DMS114 treated with DMSO at 0.1 percent for 48 hours (cell line): ENCODE measurements at regions not wholly inside any gene's neighbourhood (a gene's known extent, or its start where the extent isn't known, plus 50 kb on each side); places are given as distances from the start of the nearest gene placed in this dataset.
"Not testable (repeated sequence)": the region's sequence is repeated elsewhere in the genome, so short reads cannot be mapped to it uniquely, and the experiment has no call there.

Experiments
- DNase-seq: peaks from one replicate; lab custom pipeline; 2025; ENCODE audit not compliant: unreplicated experiment; lab: John Stamatoyannopoulos, UW

- DNase-seq: no peak
Measured at GRCh38 chr5:83001796-83002381, 75.3 kb downstream of the TMEM167A start.

GRCh38 chr5:83000922-83001321 is 76.3 kb downstream of the TMEM167A start:
- DNase-seq: no peak

- DNase-seq: no peak
Measured at GRCh38 chr5:83000428-83000827, 76.8 kb downstream of the TMEM167A start.

DNA sequence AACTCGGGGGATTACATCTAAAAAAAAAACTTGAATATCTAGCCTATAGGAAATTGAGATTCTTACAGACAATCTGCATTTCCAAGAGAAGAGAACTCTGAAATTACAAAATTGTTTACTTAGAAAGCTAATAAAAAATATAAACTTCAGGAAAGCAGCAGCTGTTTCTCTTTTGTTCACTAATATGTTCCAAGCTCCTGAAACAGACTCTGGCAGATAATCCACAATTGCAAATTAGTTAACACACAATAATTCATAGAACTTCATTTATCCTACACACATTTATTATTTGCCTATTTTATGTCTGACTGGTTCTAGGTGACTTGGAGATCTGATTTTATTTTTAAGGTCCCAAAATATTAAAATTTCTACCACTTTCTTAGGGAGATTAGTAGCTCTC is 83.8 kb downstream of the TMEM167A start:
- DNase-seq: no peak

DNA sequence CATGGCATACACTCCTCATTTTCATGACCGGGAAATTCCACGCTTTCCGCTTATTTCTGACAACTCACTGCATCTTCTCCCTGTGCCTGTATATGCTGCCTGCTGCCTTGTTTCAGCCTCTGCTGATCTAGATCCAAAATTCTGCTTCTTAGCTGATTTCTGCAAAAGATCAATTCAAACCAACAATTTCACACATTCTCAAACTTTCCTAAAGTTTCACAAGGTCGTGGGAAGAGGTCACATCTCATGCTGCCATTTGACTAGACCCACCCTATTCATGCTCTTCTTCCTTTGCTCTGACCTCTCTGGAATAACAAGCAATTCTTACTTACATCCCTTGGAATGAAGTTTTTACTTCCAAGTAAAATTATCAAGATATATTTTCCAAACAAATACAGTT is 84.5 kb downstream of the TMEM167A start:
- no peak for DNase-seq

DNA sequence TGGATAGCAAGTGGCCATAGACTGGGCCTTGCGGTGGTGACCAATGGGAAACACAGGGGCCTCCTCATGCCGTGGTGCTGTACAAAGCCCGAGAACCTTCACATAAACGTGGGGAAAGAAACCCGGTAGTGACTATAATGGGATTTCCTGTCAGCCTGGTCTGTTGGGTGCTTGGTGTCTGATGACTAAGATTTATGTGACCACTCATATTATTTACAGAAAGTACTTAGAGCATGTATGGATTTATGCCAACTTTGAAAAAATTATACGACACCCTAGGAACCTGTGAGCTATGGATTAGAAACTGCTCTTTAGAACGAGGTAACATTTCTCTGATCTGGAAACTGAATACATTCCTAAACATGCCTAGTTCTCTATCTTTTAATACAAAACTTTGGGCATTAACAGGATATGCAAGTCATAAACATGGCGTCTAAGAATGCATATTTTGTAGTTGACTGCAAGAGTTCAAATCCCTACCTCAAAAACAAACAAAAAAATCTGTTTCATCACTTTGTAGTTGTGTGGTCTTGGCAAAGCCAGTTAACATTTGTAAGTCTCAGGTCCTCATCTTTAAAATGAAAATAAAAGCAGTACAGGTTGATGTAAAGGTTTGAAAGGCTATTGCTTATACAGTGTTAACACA is 85.4 kb downstream of the TMEM167A start:
- no peak for DNase-seq

DNA sequence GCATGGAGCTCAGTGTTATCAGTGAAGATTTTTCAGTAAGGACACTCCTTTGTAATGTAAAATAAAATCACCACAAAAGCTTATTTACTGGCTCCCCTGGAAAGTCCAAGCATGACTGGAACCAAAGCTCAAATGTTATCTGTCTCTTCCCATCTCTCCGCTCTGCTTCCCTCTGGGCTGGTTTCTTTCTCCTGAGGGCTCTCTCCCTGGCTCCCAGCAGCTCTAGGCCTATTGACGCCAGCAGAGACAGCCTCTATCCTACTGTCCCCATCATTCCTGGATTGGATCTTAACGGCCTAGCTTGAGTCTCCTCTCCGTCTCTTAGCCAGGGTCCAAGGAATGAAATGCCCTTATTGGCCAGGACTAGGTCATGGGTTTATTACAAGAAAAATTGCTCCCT is 86.1 kb downstream of the TMEM167A start:
- DNase-seq: no peak

GRCh38 chr5:82987188-82987587 is 90.0 kb downstream of the TMEM167A start:
- DNase-seq: no peak

DNA sequence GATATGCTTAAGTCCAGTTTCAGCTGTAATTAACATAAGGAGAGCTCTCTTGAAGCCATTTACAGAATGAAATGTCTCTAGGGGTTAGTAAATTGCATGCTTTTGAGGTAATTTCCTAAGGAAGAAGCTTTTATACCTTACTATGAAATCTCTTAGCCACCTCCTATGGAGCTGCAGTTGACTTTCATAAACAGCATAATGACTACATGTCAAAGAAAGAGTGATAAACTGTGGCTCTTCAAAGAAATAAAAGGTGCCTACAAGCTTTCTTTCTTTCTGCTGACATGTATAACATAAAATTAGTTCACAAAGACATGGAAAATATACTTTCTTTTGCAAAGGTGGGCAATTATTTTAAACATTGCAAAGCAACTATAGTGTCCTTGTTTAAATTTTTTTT is 90.8 kb downstream of the TMEM167A start:
- DNase-seq: no peak

- DNase-seq: no peak
Measured at GRCh38 chr5:82985763-82986162, 91.4 kb downstream of the TMEM167A start.

DNA sequence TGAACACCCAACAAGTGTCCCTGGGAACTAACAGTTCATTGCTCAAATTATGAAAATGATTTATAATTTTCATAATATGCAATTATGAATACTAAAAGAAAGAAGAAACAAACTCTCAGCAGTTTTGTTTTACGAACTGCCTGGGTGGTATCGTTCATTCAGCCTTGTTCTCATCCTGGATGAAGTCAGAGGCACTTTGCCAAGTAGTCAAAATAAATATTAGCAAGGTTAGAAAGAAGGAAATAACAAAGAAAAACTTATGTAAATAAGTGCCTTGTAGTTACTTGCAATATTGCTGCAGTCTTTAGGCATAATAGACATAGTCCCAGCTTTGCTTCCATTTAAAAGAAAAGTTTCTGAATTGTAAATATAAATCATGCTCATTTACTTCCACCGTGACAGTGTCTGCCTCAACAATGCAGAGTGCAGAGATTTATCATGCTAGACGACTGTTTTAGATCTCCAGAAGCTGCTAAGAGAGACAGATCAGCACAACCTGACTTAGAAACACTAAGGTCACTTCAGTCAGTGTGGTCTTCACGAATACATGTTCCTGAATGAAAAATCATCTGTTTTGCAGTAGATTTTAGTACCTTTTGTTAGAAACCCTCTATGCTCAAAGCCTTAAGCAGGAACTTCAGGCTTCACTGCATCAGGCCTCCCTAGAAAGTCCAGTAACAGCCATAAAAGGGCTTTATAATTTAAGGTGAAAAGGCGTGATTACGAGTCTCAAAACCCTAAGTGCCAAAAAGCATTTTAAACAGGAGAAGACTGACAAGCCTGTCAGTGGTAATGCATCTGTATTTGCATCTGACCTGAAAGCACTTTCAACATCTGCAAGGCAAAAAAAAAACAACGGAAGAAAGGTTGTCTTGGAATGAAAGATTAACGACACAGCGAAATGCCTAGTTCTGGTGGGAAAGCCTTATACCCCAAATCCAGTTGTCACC is 92.1 kb downstream of the TMEM167A start:
- no peak for DNase-seq

DNA sequence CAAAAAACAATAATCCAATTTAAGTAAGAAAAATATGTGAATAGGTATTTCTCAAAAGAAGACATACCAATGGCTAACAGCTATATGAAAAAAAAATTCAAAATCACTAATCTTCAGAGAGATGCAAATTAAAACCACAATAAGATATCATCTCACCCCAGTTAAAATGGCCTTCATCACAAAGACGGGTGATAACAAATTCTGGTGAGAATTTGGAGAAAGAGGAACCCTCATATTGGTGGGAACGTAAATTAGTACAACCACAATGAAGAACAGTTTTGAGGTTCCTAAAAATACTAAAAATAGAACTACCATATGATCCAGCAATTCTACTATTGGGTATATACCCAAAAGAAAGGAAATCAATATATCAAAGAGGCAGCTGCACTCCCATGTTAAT is 94.3 kb downstream of the TMEM167A start:
- DNase-seq: no peak

DNA sequence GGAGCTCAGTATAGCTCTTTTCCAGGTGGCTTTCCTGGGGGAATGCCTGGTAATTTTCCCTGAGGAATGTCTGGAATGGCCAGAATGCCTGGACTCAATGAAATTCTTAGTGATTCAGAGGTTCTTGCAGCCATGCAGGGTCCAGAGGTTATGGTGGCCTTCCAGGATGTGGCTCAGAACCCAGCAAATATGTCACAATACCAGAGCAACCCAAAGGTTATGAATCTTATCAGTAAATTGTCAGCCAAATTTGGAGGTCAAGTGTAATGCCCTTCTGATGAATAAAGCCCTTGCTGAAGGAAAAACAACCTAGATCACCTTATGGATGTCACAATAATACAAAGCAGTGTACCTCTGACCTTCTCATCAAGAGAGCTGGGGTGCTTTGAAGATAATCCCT is 100.3 kb downstream of the TMEM167A start:
- not testable (repeated sequence) for DNase-seq

- no peak for DNase-seq
Measured at GRCh38 chr5:82975812-82976211, 101.4 kb downstream of the TMEM167A start.

- DNase-seq: no peak
Measured at GRCh38 chr5:82975396-82975795, 101.8 kb downstream of the TMEM167A start.

- DNase-seq: not testable (repeated sequence)
Measured at GRCh38 chr5:82974346-82974745, 102.8 kb downstream of the TMEM167A start.

DNA sequence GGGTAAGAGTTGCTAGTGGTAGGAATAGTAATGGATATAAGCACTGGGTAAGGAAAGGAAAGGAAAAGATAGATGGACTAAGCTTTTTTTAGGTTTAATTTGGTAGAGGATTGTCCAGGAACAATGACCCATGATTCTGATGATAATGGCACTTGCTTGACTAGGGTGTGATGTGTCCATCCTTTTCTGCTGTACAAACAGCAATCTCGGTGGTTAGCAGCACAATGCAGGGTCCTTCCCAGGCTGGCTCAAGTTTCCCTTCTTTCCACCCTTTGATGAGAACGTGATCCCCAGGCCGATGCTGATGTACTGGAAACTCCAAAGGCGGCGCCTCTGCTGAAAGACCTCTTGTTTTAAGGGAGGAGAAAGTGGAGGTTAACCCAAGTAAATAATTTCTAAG is 105.3 kb downstream of the TMEM167A start:
- DNase-seq: no peak

GRCh38 chr5:82971034-82971806 is 106.0 kb downstream of the TMEM167A start:
- DNase-seq: not testable (repeated sequence)

DNA sequence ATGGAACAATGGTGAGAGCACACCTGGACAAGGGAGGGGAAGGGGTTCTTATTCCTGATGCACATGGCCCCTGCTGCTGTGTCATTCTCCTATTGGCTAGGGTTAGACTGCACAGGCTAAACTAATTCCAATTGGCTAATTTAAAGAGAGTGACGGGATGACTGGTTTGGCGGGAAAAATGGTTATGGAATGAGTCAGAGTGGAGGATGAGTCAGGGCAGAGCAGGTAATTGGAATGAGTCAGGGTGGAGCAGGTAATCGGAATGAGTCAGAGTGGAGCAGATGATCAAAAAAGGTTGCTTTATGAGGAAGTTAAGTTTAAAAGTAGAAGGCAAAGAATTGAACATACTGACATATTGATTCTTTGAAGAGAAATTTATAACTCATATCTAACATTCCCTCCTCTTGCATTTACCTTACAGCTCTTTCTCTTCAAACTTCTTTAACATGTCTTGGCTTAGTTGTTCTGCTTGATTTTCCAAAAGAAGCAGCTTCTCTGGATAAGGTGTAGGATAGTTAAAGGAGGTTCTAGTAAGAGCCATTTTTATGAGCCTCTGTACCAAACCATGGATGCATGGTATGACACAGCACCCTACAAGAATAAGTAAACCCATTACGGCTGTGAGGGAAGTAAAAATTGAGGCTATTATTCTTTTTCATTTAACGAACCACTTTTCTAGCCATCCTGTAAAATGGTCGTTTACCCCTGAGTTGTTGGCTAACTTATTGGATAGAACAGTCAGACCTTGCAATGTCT is 107.8 kb downstream of the TMEM167A start:
- not testable (repeated sequence) for DNase-seq

GRCh38 chr5:82967072-82967471 is 110.1 kb downstream of the TMEM167A start:
- DNase-seq: no peak
